ENCODE measurements at regions not wholly inside any gene's neighbourhood (a gene's known extent, or its start where the extent isn't known, plus 50 kb on each side); places are given as distances from the start of the nearest gene placed in this dataset.

- TF ChIP-seq CHD7 (IDR thresholded peaks at IDR 0.05; ENCODE audit: insufficient replicate concordance, low read length): no peak
- no peak for TF ChIP-seq SAP30 (IDR thresholded peaks at IDR 0.05; ENCODE audit: insufficient read depth, insufficient replicate concordance, low read length)
- TF ChIP-seq ATF2 (IDR thresholded peaks at IDR 0.05; ENCODE audit: low read length): no peak
- no peak for TF ChIP-seq KDM1A (IDR thresholded peaks at IDR 0.05; ENCODE audit: borderline replicate concordance, low read length)
- no peak for TF ChIP-seq SIRT6 (IDR thresholded peaks at IDR 0.05; ENCODE audit: low read length)
- TF ChIP-seq CHD1 (IDR thresholded peaks at IDR 0.05; ENCODE audit: low read depth, low read length): no peak
- TF ChIP-seq POLR2A (IDR thresholded peaks at IDR 0.05; ENCODE audit: control extremely low read depth in 1 of 2, low read depth in 2 of 2, low read length in 2 of 2): no peak
- no peak for TF ChIP-seq CTBP2 (IDR thresholded peaks at IDR 0.05; ENCODE audit: borderline replicate concordance, insufficient read depth, insufficient read length, low read length)
- no peak for TF ChIP-seq CEBPB (IDR thresholded peaks at IDR 0.05; ENCODE audit: low read depth, low read length)
- no peak for TF ChIP-seq GTF2F1 (IDR thresholded peaks at IDR 0.05; ENCODE audit: borderline replicate concordance, low read depth, low read length)
- no peak for TF ChIP-seq TAF1 (IDR thresholded peaks at IDR 0.05; ENCODE audit: low read depth, low read length)
These were observed 266.8 kb downstream of the EPM2A start (continued) for GRCh38 chr6:145468534-145468933.

Data from H1 (cell line).